ENCODE measurements at regions not wholly inside any gene's neighbourhood (a gene's known extent, or its start where the extent isn't known, plus 50 kb on each side); places are given as distances from the start of the nearest gene placed in this dataset.

- Histone ChIP-seq H3K36me3 (ENCODE audit: insufficient read depth, low read length) (no peaks in the 10 kb centered on the region), H3K9ac (ENCODE audit: insufficient read length) (no peak overlapping the region), H3K9me3 (ENCODE audit: low read depth, low read length) (no peaks in the 10 kb centered on the region), H3K4me3 (no peak overlapping the region), H3K27ac (no peak overlapping the region)
- no peak for TF ChIP-seq FOXP2 (optimal IDR thresholded peaks at IDR 0.05; ENCODE audit: control extremely low read depth, extremely low read length, insufficient read depth)
- no peak for TF ChIP-seq POLR2AphosphoS5 (IDR thresholded peaks at IDR 0.05; ENCODE audit: borderline replicate concordance, low read depth, low read length)
- TF ChIP-seq EZH2 (IDR thresholded peaks at IDR 0.05): no peak
- no peak for DNase-seq (ENCODE audit: low read depth, low spot score)
These were observed 142.2 kb upstream of the UBASH3B start for GRCh38 chr11:122513328-122513727.

- Histone ChIP-seq H3K9ac (ENCODE audit: insufficient read length) (no peak overlapping the region), H3K4me3 (no peak overlapping the region), H3K27ac (no peak overlapping the region), H3K36me3 (ENCODE audit: insufficient read depth, low read length) (no peaks in the 10 kb centered on the region), H3K9me3 (ENCODE audit: low read depth, low read length) (no peaks in the 10 kb centered on the region)
- no peak for TF ChIP-seq POLR2AphosphoS5 (IDR thresholded peaks at IDR 0.05; ENCODE audit: borderline replicate concordance, low read depth, low read length)
- TF ChIP-seq FOXP2 (optimal IDR thresholded peaks at IDR 0.05; ENCODE audit: control extremely low read depth, extremely low read length, insufficient read depth): no peak
- TF ChIP-seq EZH2 (IDR thresholded peaks at IDR 0.05): no peak
- DNase-seq (ENCODE audit: low read depth, low spot score): no peak
These were observed 142.8 kb upstream of the UBASH3B start for GRCh38 chr11:122512688-122513087.

- no peak overlapping the region for H3K27ac ChIP-seq
- no peak for DNase-seq (ENCODE audit: low read depth, low spot score)
- no peaks in the 10 kb centered on the region for H3K36me3 ChIP-seq (ENCODE audit: insufficient read depth, low read length)
- H3K9me3 ChIP-seq (ENCODE audit: low read depth, low read length): no peaks in the 10 kb centered on the region
- no peak overlapping the region for H3K4me3 ChIP-seq
- H3K9ac ChIP-seq (ENCODE audit: insufficient read length): no peak overlapping the region
- TF ChIP-seq POLR2AphosphoS5 (IDR thresholded peaks at IDR 0.05; ENCODE audit: borderline replicate concordance, low read depth, low read length): no peak
- no peak for TF ChIP-seq FOXP2 (optimal IDR thresholded peaks at IDR 0.05; ENCODE audit: control extremely low read depth, extremely low read length, insufficient read depth)
- TF ChIP-seq EZH2 (IDR thresholded peaks at IDR 0.05): no peak
These were observed 145.6 kb upstream of the UBASH3B start for GRCh38 chr11:122509899-122510298.

- TF ChIP-seq POLR2AphosphoS5 (IDR thresholded peaks at IDR 0.05; ENCODE audit: borderline replicate concordance, low read depth, low read length) (no peak), FOXP2 (optimal IDR thresholded peaks at IDR 0.05; ENCODE audit: control extremely low read depth, extremely low read length, insufficient read depth) (no peak), EZH2 (IDR thresholded peaks at IDR 0.05) (no peak)
- H3K27ac ChIP-seq: no peak overlapping the region
- no peak overlapping the region for H3K9ac ChIP-seq (ENCODE audit: insufficient read length)
- no peaks in the 10 kb centered on the region for H3K9me3 ChIP-seq (ENCODE audit: low read depth, low read length)
- no peak overlapping the region for H3K4me3 ChIP-seq
- H3K36me3 ChIP-seq (ENCODE audit: insufficient read depth, low read length): no peaks in the 10 kb centered on the region
- no peak for DNase-seq (ENCODE audit: low read depth, low spot score)
These were observed 146.4 kb upstream of the UBASH3B start for GRCh38 chr11:122509091-122509490.

GRCh38 chr11:122505304-122506006, 150.1 kb upstream of the UBASH3B start:
- TF ChIP-seq FOXP2 (optimal IDR thresholded peaks at IDR 0.05; ENCODE audit: control extremely low read depth, extremely low read length, insufficient read depth): no peak
- TF ChIP-seq POLR2AphosphoS5 (IDR thresholded peaks at IDR 0.05; ENCODE audit: borderline replicate concordance, low read depth, low read length): no peak
- TF ChIP-seq EZH2 (IDR thresholded peaks at IDR 0.05): no peak
- H3K36me3 ChIP-seq (ENCODE audit: insufficient read depth, low read length): no peaks in the 10 kb centered on the region
- DNase-seq (ENCODE audit: low read depth, low spot score): no peak
- H3K9me3 ChIP-seq (ENCODE audit: low read depth, low read length): no peaks in the 10 kb centered on the region
- no peak overlapping the region for H3K9ac ChIP-seq (ENCODE audit: insufficient read length)
- H3K27ac ChIP-seq: no peak overlapping the region
- H3K4me3 ChIP-seq: no peak overlapping the region

- Histone ChIP-seq H3K27ac (no peak overlapping the region), H3K9ac (ENCODE audit: insufficient read length) (no peak overlapping the region), H3K9me3 (ENCODE audit: low read depth, low read length) (no peaks in the 10 kb centered on the region), H3K36me3 (ENCODE audit: insufficient read depth, low read length) (no peaks in the 10 kb centered on the region), H3K4me3 (no peak overlapping the region)
- TF ChIP-seq EZH2 (IDR thresholded peaks at IDR 0.05) (no peak), FOXP2 (optimal IDR thresholded peaks at IDR 0.05; ENCODE audit: control extremely low read depth, extremely low read length, insufficient read depth) (no peak), POLR2AphosphoS5 (IDR thresholded peaks at IDR 0.05; ENCODE audit: borderline replicate concordance, low read depth, low read length) (no peak)
- DNase-seq (ENCODE audit: low read depth, low spot score): no peak
These were observed 161.3 kb upstream of the UBASH3B start for GRCh38 chr11:122494221-122494620.

- H3K27ac ChIP-seq: no peak overlapping the region
- TF ChIP-seq EZH2 (IDR thresholded peaks at IDR 0.05): no peak
- no peak for TF ChIP-seq FOXP2 (optimal IDR thresholded peaks at IDR 0.05; ENCODE audit: control extremely low read depth, extremely low read length, insufficient read depth)
- no peak for TF ChIP-seq POLR2AphosphoS5 (IDR thresholded peaks at IDR 0.05; ENCODE audit: borderline replicate concordance, low read depth, low read length)
- no peaks in the 10 kb centered on the region for H3K36me3 ChIP-seq (ENCODE audit: insufficient read depth, low read length)
- no peak for DNase-seq (ENCODE audit: low read depth, low spot score)
- H3K9me3 ChIP-seq (ENCODE audit: low read depth, low read length): no peaks in the 10 kb centered on the region
- H3K9ac ChIP-seq (ENCODE audit: insufficient read length): no peak overlapping the region
- H3K4me3 ChIP-seq: no peak overlapping the region
These were observed 164.0 kb upstream of the UBASH3B start for GRCh38 chr11:122491509-122491908.

- DNase-seq (ENCODE audit: low read depth, low spot score): no peak
- H3K9me3 ChIP-seq (ENCODE audit: low read depth, low read length): no peaks in the 10 kb centered on the region
- H3K36me3 ChIP-seq (ENCODE audit: insufficient read depth, low read length): no peaks in the 10 kb centered on the region
- no peak overlapping the region for H3K4me3 ChIP-seq
- no peak overlapping the region for H3K9ac ChIP-seq (ENCODE audit: insufficient read length)
- H3K27ac ChIP-seq: no peak overlapping the region
- TF ChIP-seq EZH2 (IDR thresholded peaks at IDR 0.05): no peak
- TF ChIP-seq FOXP2 (optimal IDR thresholded peaks at IDR 0.05; ENCODE audit: control extremely low read depth, extremely low read length, insufficient read depth): no peak
- TF ChIP-seq POLR2AphosphoS5 (IDR thresholded peaks at IDR 0.05; ENCODE audit: borderline replicate concordance, low read depth, low read length): no peak
These were observed 166.4 kb upstream of the UBASH3B start for GRCh38 chr11:122488892-122489706.

Data from SK-N-MC (cell line).